ENCODE measurements at regions not wholly inside any gene's neighbourhood (a gene's known extent, or its start where the extent isn't known, plus 50 kb on each side); places are given as distances from the start of the nearest gene placed in this dataset.

GRCh38 chr14:101369916-101370592, 191.2 kb upstream of the DIO3 start:
- no peak for DNase-seq (ENCODE audit: low read depth in 1 of 2, low spot score in 1 of 2)
- no peak for TF ChIP-seq JUND (IDR thresholded peaks at IDR 0.05; ENCODE audit: low read depth)
- in situ Hi-C loops (cut with HindIII; ENCODE audit: low pct_unique_long_range_greater_than_20kb, low sequenced_read_pairs): no loop called here

GRCh38 chr14:101370593-101371569, 190.4 kb upstream of the DIO3 start:
- no peak for TF ChIP-seq JUND (IDR thresholded peaks at IDR 0.05; ENCODE audit: low read depth)
- DNase-seq (ENCODE audit: low read depth in 1 of 2, low spot score in 1 of 2): no peak
- in situ Hi-C loops (cut with HindIII; ENCODE audit: low pct_unique_long_range_greater_than_20kb, low sequenced_read_pairs): no loop called here

GRCh38 chr14:101371799-101372793, 189.2 kb upstream of the DIO3 start:
- in situ Hi-C loops (cut with HindIII; ENCODE audit: low pct_unique_long_range_greater_than_20kb, low sequenced_read_pairs): no loop called here
- DNase-seq (ENCODE audit: low read depth in 1 of 2, low spot score in 1 of 2): no peak
- no peak for TF ChIP-seq JUND (IDR thresholded peaks at IDR 0.05; ENCODE audit: low read depth)

GRCh38 chr14:101372894-101373620, 188.2 kb upstream of the DIO3 start:
- in situ Hi-C loops (cut with HindIII; ENCODE audit: low pct_unique_long_range_greater_than_20kb, low sequenced_read_pairs): no loop called here
- DNase-seq (ENCODE audit: low read depth in 1 of 2, low spot score in 1 of 2): no peak
- TF ChIP-seq JUND (IDR thresholded peaks at IDR 0.05; ENCODE audit: low read depth): no peak

GRCh38 chr14:101373690-101374295, 187.5 kb upstream of the DIO3 start:
- in situ Hi-C loops (cut with HindIII; ENCODE audit: low pct_unique_long_range_greater_than_20kb, low sequenced_read_pairs): no loop called here
- no peak for TF ChIP-seq JUND (IDR thresholded peaks at IDR 0.05; ENCODE audit: low read depth)
- DNase-seq (ENCODE audit: low read depth in 1 of 2, low spot score in 1 of 2): no peak

- TF ChIP-seq JUND (IDR thresholded peaks at IDR 0.05; ENCODE audit: low read depth): no peak
- in situ Hi-C loops (cut with HindIII; ENCODE audit: low pct_unique_long_range_greater_than_20kb, low sequenced_read_pairs): no loop called here
- no peak for DNase-seq (ENCODE audit: low read depth in 1 of 2, low spot score in 1 of 2)
Observed at GRCh38 chr14:101374373-101375338, 186.6 kb upstream of the DIO3 start.

GRCh38 chr14:101377069-101377468, 184.2 kb upstream of the DIO3 start:
- no peak for TF ChIP-seq JUND (IDR thresholded peaks at IDR 0.05; ENCODE audit: low read depth)
- DNase-seq (ENCODE audit: low read depth in 1 of 2, low spot score in 1 of 2): no peak
- in situ Hi-C loops (cut with HindIII; ENCODE audit: low pct_unique_long_range_greater_than_20kb, low sequenced_read_pairs): no loop called here

GRCh38 chr14:101379842-101380241, 181.5 kb upstream of the DIO3 start:
- DNase-seq (ENCODE audit: low read depth in 1 of 2, low spot score in 1 of 2): no peak
- in situ Hi-C loops (cut with HindIII; ENCODE audit: low pct_unique_long_range_greater_than_20kb, low sequenced_read_pairs): no loop called here
- no peak for TF ChIP-seq JUND (IDR thresholded peaks at IDR 0.05; ENCODE audit: low read depth)

GRCh38 chr14:101380512-101380911, 180.8 kb upstream of the DIO3 start:
- no peak for TF ChIP-seq JUND (IDR thresholded peaks at IDR 0.05; ENCODE audit: low read depth)
- no peak for DNase-seq (ENCODE audit: low read depth in 1 of 2, low spot score in 1 of 2)
- in situ Hi-C loops (cut with HindIII; ENCODE audit: low pct_unique_long_range_greater_than_20kb, low sequenced_read_pairs): no loop called here

GRCh38 chr14:101380940-101381339, 180.4 kb upstream of the DIO3 start:
- in situ Hi-C loops (cut with HindIII; ENCODE audit: low pct_unique_long_range_greater_than_20kb, low sequenced_read_pairs): no loop called here
- DNase-seq (ENCODE audit: low read depth in 1 of 2, low spot score in 1 of 2): no peak
- TF ChIP-seq JUND (IDR thresholded peaks at IDR 0.05; ENCODE audit: low read depth): no peak
